Endodermal cell (in vitro differentiated cells): ENCODE measurements at regions not wholly inside any gene's neighbourhood (a gene's known extent, or its start where the extent isn't known, plus 50 kb on each side); places are given as distances from the start of the nearest gene placed in this dataset.

ENCODE experiments used
- DNase-seq: peaks from one replicate; pipeline ENCODE4 v3.0.0-alpha.2; 2017
- H3K27ac ChIP-seq: 2 replicates; pipeline ENCODE4 v1.5.1; 2013; ENCODE audit warnings: mild to moderate bottlenecking, low read depth, low read length, moderate library complexity
- H3K27me3 ChIP-seq: 2 replicates; pipeline ENCODE4 v1.6.1; 2013; ENCODE audit warnings: mild to moderate bottlenecking, low read length, moderate library complexity; ENCODE audit not compliant: insufficient read depth, control insufficient read depth, poor library complexity, severe bottlenecking
- H3K36me3 ChIP-seq: 2 replicates; pipeline ENCODE4 v1.7.0; 2013; ENCODE audit warnings: mild to moderate bottlenecking, low read length, moderate library complexity; ENCODE audit not compliant: control insufficient read depth, insufficient read depth
- H3K4me1 ChIP-seq: one replicate; pipeline ENCODE4 v1.7.0; 2013; ENCODE audit warnings: low read length; ENCODE audit not compliant: control insufficient read depth, insufficient read depth
- H3K4me3 ChIP-seq: 2 replicates; pipeline ENCODE4 v1.5.1; 2013; ENCODE audit warnings: mild to moderate bottlenecking, low read length, moderate library complexity
- H3K9ac ChIP-seq: 2 replicates; pipeline ENCODE4 v1.6.1; 2013; ENCODE audit warnings: mild to moderate bottlenecking, low read length, moderate library complexity; ENCODE audit not compliant: poor library complexity, severe bottlenecking; ENCODE audit errors: extremely low read depth
- H3K9me3 ChIP-seq: 2 replicates; pipeline ENCODE4 v1.6.1; 2013; ENCODE audit warnings: mild to moderate bottlenecking, low read length, moderate library complexity; ENCODE audit not compliant: control insufficient read depth
- H3K27ac Mint-ChIP-seq: 2 replicates; pipeline ENCODE4 v1.8.0; 2020; ENCODE audit warnings: mixed read lengths
- H3K27me3 Mint-ChIP-seq: 2 replicates; pipeline ENCODE4 v1.8.0; 2021; ENCODE audit warnings: mild to moderate bottlenecking, mixed read lengths; ENCODE audit not compliant: insufficient read depth
- H3K36me3 Mint-ChIP-seq: 2 replicates; pipeline ENCODE4 v1.8.0; 2020; ENCODE audit warnings: low read depth, mixed read lengths
- H3K4me1 Mint-ChIP-seq: 2 replicates; pipeline ENCODE4 v1.8.0; 2020; ENCODE audit warnings: mixed read lengths
- H3K4me3 Mint-ChIP-seq: 2 replicates; pipeline ENCODE4 v1.8.0; 2020; ENCODE audit warnings: mild to moderate bottlenecking, moderate library complexity, mixed read lengths
- H3K9me3 Mint-ChIP-seq: 2 replicates; pipeline ENCODE4 v1.8.0; 2020; ENCODE audit warnings: mild to moderate bottlenecking, mixed read lengths
- CTCF ChIP-seq: fragments of 200-600 bp; sonication (generic); conservative IDR thresholded peaks from 2 replicates; pipeline ENCODE4 v1.5.0; 2021; ENCODE audit warnings: antibody characterized with exemption, mild to moderate bottlenecking
- WGBS, 2 experiments: methylation state at CpG; one replicate each; pipeline versions ENCODE4 v1.1.5 to v1.1.7; 2013; ENCODE audit warnings: missing lambda C conversion rate in 2 of 2, mixed read lengths in 1 of 2; ENCODE audit not compliant: insufficient coverage in 1 of 2, insufficient read length in 1 of 2; 5-methylcytosine and 5-hydroxymethylcytosine counted together

GRCh38 chr2:212894026-212894425, 257.4 kb downstream of the IKZF2 start:
- H3K36me3 Mint-ChIP-seq = no peaks in the 10 kb centered on the region
- H3K9ac ChIP-seq = no peak overlapping the region
- H3K4me3 Mint-ChIP-seq = no peak overlapping the region
- no peak overlapping the region for H3K4me3 ChIP-seq
- no peaks in the 10 kb centered on the region for H3K27me3 Mint-ChIP-seq
- no peak for DNase-seq
- no peak overlapping the region for H3K27ac Mint-ChIP-seq
- H3K36me3 ChIP-seq = no peaks in the 10 kb centered on the region
- WGBS, 2 experiments = 100% methylated on average over 1 of the region's 1 CpG; no CpG with 5 or more reads in 1 of the 2 experiments
- no peaks in the 10 kb centered on the region for H3K4me1 ChIP-seq
- no peak for TF ChIP-seq CTCF
- H3K27me3 ChIP-seq = no peaks in the 10 kb centered on the region
- H3K4me1 Mint-ChIP-seq = peaks cover 7% of the 10 kb centered on the region
- no peaks in the 10 kb centered on the region for H3K9me3 Mint-ChIP-seq
- H3K27ac ChIP-seq = no peak overlapping the region
- no peaks in the 10 kb centered on the region for H3K9me3 ChIP-seq

- H3K27me3 Mint-ChIP-seq = no peaks in the 10 kb centered on the region
Observed at GRCh38 chr2:212893216-212893615, 258.2 kb downstream of the IKZF2 start.

GRCh38 chr2:212892193-212892592, 259.2 kb downstream of the IKZF2 start:
- no peak overlapping the region for H3K4me3 Mint-ChIP-seq

More at GRCh38 chr2:212893216-212893615, 258.2 kb downstream of the IKZF2 start:
- H3K4me3 ChIP-seq = no peak overlapping the region
- Mint-ChIP-seq H3K4me3 (no peak overlapping the region), H3K36me3 (no peaks in the 10 kb centered on the region), H3K4me1 (peaks cover 7% of the 10 kb centered on the region), H3K27ac (no peak overlapping the region), H3K9me3 (no peaks in the 10 kb centered on the region)
- no peaks in the 10 kb centered on the region for H3K36me3 ChIP-seq
- DNase-seq = no peak
- H3K27me3 ChIP-seq = no peaks in the 10 kb centered on the region
- H3K4me1 ChIP-seq = no peaks in the 10 kb centered on the region
- no peaks in the 10 kb centered on the region for H3K9me3 ChIP-seq
- 80 to 82% methylated on average over 2 to 3 of the region's 3 CpGs for WGBS, 2 experiments
- H3K9ac ChIP-seq = no peak overlapping the region
- H3K27ac ChIP-seq = no peak overlapping the region
- no peak for TF ChIP-seq CTCF

More at GRCh38 chr2:212892193-212892592, 259.2 kb downstream of the IKZF2 start:
- Histone ChIP-seq H3K9ac (no peak overlapping the region), H3K4me1 (no peaks in the 10 kb centered on the region), H3K27me3 (no peaks in the 10 kb centered on the region), H3K36me3 (no peaks in the 10 kb centered on the region), H3K4me3 (no peak overlapping the region), H3K27ac (no peak overlapping the region), H3K9me3 (no peaks in the 10 kb centered on the region)
- Mint-ChIP-seq H3K9me3 (no peaks in the 10 kb centered on the region), H3K4me1 (peaks cover 7% of the 10 kb centered on the region), H3K27ac (no peak overlapping the region), H3K36me3 (no peaks in the 10 kb centered on the region), H3K27me3 (no peaks in the 10 kb centered on the region)
- DNase-seq = peak; percentile 55
- TF ChIP-seq CTCF = peak; percentile 70
- 64 to 68% methylated on average over 3 of the region's 3 CpGs for WGBS, 2 experiments
